Gastroesophageal sphincter (tissue), 2 donors: ENCODE measurements at regions not wholly inside any gene's neighbourhood (a gene's known extent, or its start where the extent isn't known, plus 50 kb on each side); places are given as distances from the start of the nearest gene placed in this dataset.

Experiments
- EP300 ChIP-seq: sonication (generic); formaldehyde crosslinking; IDR thresholded peaks from one replicate; pipeline ENCODE4 v1.6.1; 2017; ENCODE audit warnings: antibody characterized with exemption, mild to moderate bottlenecking
- POLR2A ChIP-seq, 2 donors: fragments of 450-650 bp; IDR thresholded peaks; one replicate each; pipeline ENCODE4 v1.6.1; 2017; ENCODE audit warnings: antibody characterized with exemption in 2 of 2, mild to moderate bottlenecking in 2 of 2, moderate library complexity in 1 of 2

GRCh38 chr13:40434516-40435397 is 231.7 kb downstream of the FOXO1 start:
- TF ChIP-seq EP300 (no peak), POLR2A (IDR thresholded peaks at IDR 0.05) (no peak)
